H9 (cell line): ENCODE measurements at regions not wholly inside any gene's neighbourhood (a gene's known extent, or its start where the extent isn't known, plus 50 kb on each side); places are given as distances from the start of the nearest gene placed in this dataset.

Source experiments
- DNase-seq: peaks from one replicate; pipeline ENCODE4 v3.0.0-alpha.2; 2017
- H2AFZ ChIP-seq: one replicate; pipeline ENCODE4 v1.6.1; 2013; ENCODE audit warnings: mild to moderate bottlenecking, low read length, control low read depth, moderate library complexity
- H2AK5ac ChIP-seq: 2 replicates; pipeline ENCODE4 v1.6.1; 2013; ENCODE audit warnings: low read length, control low read depth, mixed read lengths; ENCODE audit not compliant: insufficient read length
- H2BK120ac ChIP-seq: one replicate; pipeline ENCODE4 v1.6.1; 2013; ENCODE audit warnings: low read depth, mild to moderate bottlenecking, low read length, control low read depth, inconsistent platforms; ENCODE audit not compliant: poor library complexity, severe bottlenecking
- H2BK12ac ChIP-seq: 2 replicates; pipeline ENCODE4 v1.6.1; 2013; ENCODE audit warnings: low read length, control low read depth, mixed read lengths, low read depth; ENCODE audit not compliant: insufficient read length
- H2BK15ac ChIP-seq: 2 replicates; pipeline ENCODE4 v1.6.1; 2013; ENCODE audit warnings: low read depth, low read length, control low read depth
- H2BK20ac ChIP-seq: one replicate; pipeline ENCODE4 v1.6.1; 2013; ENCODE audit warnings: low read depth, mild to moderate bottlenecking, low read length, control low read depth, inconsistent platforms; ENCODE audit not compliant: poor library complexity, severe bottlenecking
- H2BK5ac ChIP-seq: 2 replicates; pipeline ENCODE4 v1.6.1; 2013; ENCODE audit warnings: low read length, control low read depth, mixed read lengths; ENCODE audit not compliant: insufficient read length
- H3K14ac ChIP-seq: 2 replicates; pipeline ENCODE4 v1.6.1; 2013; ENCODE audit warnings: low read length, control low read depth; ENCODE audit not compliant: insufficient read depth
- H3K18ac ChIP-seq: 2 replicates; pipeline ENCODE4 v1.6.1; 2013; ENCODE audit warnings: low read depth, mild to moderate bottlenecking, mixed read lengths, low read length, control low read depth; ENCODE audit not compliant: insufficient read length
- H3K23ac ChIP-seq: 2 replicates; pipeline ENCODE4 v1.6.1; 2013; ENCODE audit warnings: low read length, control low read depth, mixed read lengths, low read depth; ENCODE audit not compliant: insufficient read length
- H3K23me2 ChIP-seq: 2 replicates; pipeline ENCODE4 v1.6.1; 2013; ENCODE audit warnings: low read depth, mild to moderate bottlenecking, mixed read lengths, low read length, control low read depth; ENCODE audit not compliant: insufficient read length, poor library complexity, severe bottlenecking
- H3K27ac ChIP-seq: 2 replicates; pipeline ENCODE4 v1.5.1; 2013; ENCODE audit warnings: low read length, control low read depth, mixed read lengths, low read depth; ENCODE audit not compliant: insufficient read length
- H3K27me3 ChIP-seq: 2 replicates; pipeline ENCODE4 v1.6.1; 2013; ENCODE audit warnings: low read length, control low read depth, inconsistent platforms; ENCODE audit not compliant: insufficient read depth
- H3K4ac ChIP-seq: 2 replicates; pipeline ENCODE4 v1.6.1; 2013; ENCODE audit warnings: low read depth, mild to moderate bottlenecking, control low read depth, inconsistent platforms, low read length, moderate library complexity
- H3K4me1 ChIP-seq: 2 replicates; pipeline ENCODE4 v1.6.1; 2013; ENCODE audit warnings: low read length, control low read depth, inconsistent platforms; ENCODE audit not compliant: insufficient read depth
- H3K4me2 ChIP-seq: 2 replicates; pipeline ENCODE4 v1.6.1; 2013; ENCODE audit warnings: low read length, control low read depth, mixed read lengths; ENCODE audit not compliant: insufficient read length, insufficient read depth
- H3K56ac ChIP-seq: 2 replicates; pipeline ENCODE4 v1.6.1; 2013; ENCODE audit warnings: low read depth, mild to moderate bottlenecking, mixed read lengths, low read length, control low read depth; ENCODE audit not compliant: insufficient read length
- H3K79me1 ChIP-seq: 2 replicates; pipeline ENCODE4 v1.6.1; 2013; ENCODE audit warnings: low read depth, mild to moderate bottlenecking, moderate library complexity, low read length, control low read depth, inconsistent platforms; ENCODE audit not compliant: insufficient read depth, poor library complexity, severe bottlenecking
- H3K79me2 ChIP-seq: 2 replicates; pipeline ENCODE4 v1.6.1; 2013; ENCODE audit warnings: low read length, control low read depth, inconsistent platforms; ENCODE audit not compliant: insufficient read depth
- H3K9ac ChIP-seq: 2 replicates; pipeline ENCODE4 v1.6.1; 2013; ENCODE audit warnings: low read length, control low read depth, mixed read lengths; ENCODE audit not compliant: insufficient read length; ENCODE audit errors: extremely low read depth
- H3K9me3 ChIP-seq: one replicate; pipeline ENCODE4 v1.6.1; 2013; ENCODE audit warnings: low read depth, low read length, inconsistent platforms; ENCODE audit not compliant: control insufficient read depth
- H3T11ph ChIP-seq: one replicate; pipeline ENCODE4 v1.6.1; 2013; ENCODE audit warnings: mild to moderate bottlenecking, low read length, control low read depth, inconsistent platforms
- H4K20me1 ChIP-seq: one replicate; pipeline ENCODE4 v1.6.1; 2013; ENCODE audit not compliant: control insufficient read depth, insufficient read length, insufficient read depth
- H4K5ac ChIP-seq: 2 replicates; pipeline ENCODE4 v1.6.1; 2013; ENCODE audit warnings: low read depth, mild to moderate bottlenecking, mixed read lengths, low read length, control low read depth; ENCODE audit not compliant: insufficient read length
- H4K8ac ChIP-seq: replicated peaks from 2 replicates; pipeline ENCODE4 v1.6.1; 2013; ENCODE audit warnings: low read length, control low read depth, mixed read lengths, low read depth; ENCODE audit not compliant: insufficient read length
- H4K91ac ChIP-seq: 2 replicates; pipeline ENCODE4 v1.6.1; 2013; ENCODE audit warnings: low read depth, mild to moderate bottlenecking, moderate library complexity, mixed read lengths, low read length, control low read depth; ENCODE audit not compliant: insufficient read length
- H3K27ac Mint-ChIP-seq, 3 experiments: 2 replicates in 2 of 3; 3 replicates in 1 of 3; pipeline ENCODE4 v1.8.0; 2020 to 2021; ENCODE audit warnings: mixed read lengths in 3 of 3, mild to moderate bottlenecking in 1 of 3, moderate library complexity in 1 of 3
- H3K27me3 Mint-ChIP-seq: 2 replicates; pipeline ENCODE4 v1.8.0; 2021; ENCODE audit warnings: low read depth, mild to moderate bottlenecking, moderate library complexity, mixed read lengths
- H3K36me3 Mint-ChIP-seq, 3 experiments: 2 replicates in 2 of 3; 3 replicates in 1 of 3; pipeline ENCODE4 v1.8.0; 2020 to 2021; ENCODE audit warnings: low read depth in 3 of 3, mixed read lengths in 3 of 3; ENCODE audit not compliant: insufficient read depth in 1 of 3
- H3K4me1 Mint-ChIP-seq, 2 experiments: 2 replicates each; pipeline ENCODE4 v1.8.0; 2020; ENCODE audit warnings: mixed read lengths in 2 of 2
- H3K4me3 Mint-ChIP-seq, 2 experiments: 2 replicates in 1 of 2; 3 replicates in 1 of 2; pipeline ENCODE4 v1.8.0; 2020 to 2021; ENCODE audit warnings: mild to moderate bottlenecking in 2 of 2, mixed read lengths in 2 of 2, moderate library complexity in 1 of 2
- H3K9me3 Mint-ChIP-seq, 2 experiments: 2 replicates in 1 of 2; 3 replicates in 1 of 2; pipeline ENCODE4 v1.8.0; 2020; ENCODE audit warnings: mild to moderate bottlenecking in 2 of 2, mixed read lengths in 2 of 2, moderate library complexity in 1 of 2
- WGBS: extraction: QIAGEN DNeasy Blood & Tissue Kit; methylation state at CpG from one replicate; pipeline ENCODE4 v1.1.7; 2013; ENCODE audit warnings: missing lambda C conversion rate, low lambda C conversion rate, mixed read lengths; ENCODE audit not compliant: insufficient read length; ENCODE audit errors: extremely low coverage; 5-methylcytosine and 5-hydroxymethylcytosine counted together
- TF ChIP-seq, protein P1 (sequence below): fragments of 200-600 bp; sonication (generic); conservative IDR thresholded peaks from 3 replicates; pipeline ENCODE4 v1.8.0; 2021; ENCODE audit warnings: antibody characterized with exemption, mild to moderate bottlenecking

GRCh38 chr1:36597514-36597913, 114.8 kb upstream of the CSF3R start:
- H3K79me1 ChIP-seq = no peaks in the 10 kb centered on the region
- no peak overlapping the region for H2BK20ac ChIP-seq
- H3K18ac ChIP-seq = no peak overlapping the region
- no peak overlapping the region for H2AK5ac ChIP-seq
- TF ChIP-seq, protein P1, sequence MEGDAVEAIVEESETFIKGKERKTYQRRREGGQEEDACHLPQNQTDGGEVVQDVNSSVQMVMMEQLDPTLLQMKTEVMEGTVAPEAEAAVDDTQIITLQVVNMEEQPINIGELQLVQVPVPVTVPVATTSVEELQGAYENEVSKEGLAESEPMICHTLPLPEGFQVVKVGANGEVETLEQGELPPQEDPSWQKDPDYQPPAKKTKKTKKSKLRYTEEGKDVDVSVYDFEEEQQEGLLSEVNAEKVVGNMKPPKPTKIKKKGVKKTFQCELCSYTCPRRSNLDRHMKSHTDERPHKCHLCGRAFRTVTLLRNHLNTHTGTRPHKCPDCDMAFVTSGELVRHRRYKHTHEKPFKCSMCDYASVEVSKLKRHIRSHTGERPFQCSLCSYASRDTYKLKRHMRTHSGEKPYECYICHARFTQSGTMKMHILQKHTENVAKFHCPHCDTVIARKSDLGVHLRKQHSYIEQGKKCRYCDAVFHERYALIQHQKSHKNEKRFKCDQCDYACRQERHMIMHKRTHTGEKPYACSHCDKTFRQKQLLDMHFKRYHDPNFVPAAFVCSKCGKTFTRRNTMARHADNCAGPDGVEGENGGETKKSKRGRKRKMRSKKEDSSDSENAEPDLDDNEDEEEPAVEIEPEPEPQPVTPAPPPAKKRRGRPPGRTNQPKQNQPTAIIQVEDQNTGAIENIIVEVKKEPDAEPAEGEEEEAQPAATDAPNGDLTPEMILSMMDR = no peak
- no peaks in the 10 kb centered on the region for H3K9me3 Mint-ChIP-seq
- H3K23me2 ChIP-seq = no peaks in the 10 kb centered on the region
- no peak overlapping the region for H3K56ac ChIP-seq
- no peaks in the 10 kb centered on the region for H3K9me3 ChIP-seq
- no peak overlapping the region for H3K4me2 ChIP-seq
- no peak overlapping the region for H3K27ac ChIP-seq
- H4K91ac ChIP-seq = no peak overlapping the region
- no peak overlapping the region for H3T11ph ChIP-seq
- H3K4ac ChIP-seq = no peak overlapping the region
- H2BK5ac ChIP-seq = no peak overlapping the region
- H3K4me3 Mint-ChIP-seq = no peak overlapping the region
- H3K79me2 ChIP-seq = no peaks in the 10 kb centered on the region
- no peak overlapping the region for H3K9ac ChIP-seq
- H3K23ac ChIP-seq = no peak overlapping the region
- no peak overlapping the region for H2BK12ac ChIP-seq
- H3K27ac Mint-ChIP-seq = no peak overlapping the region
- H4K5ac ChIP-seq = no peak overlapping the region
- no peak overlapping the region for H2AFZ ChIP-seq
- no peaks in the 10 kb centered on the region for H3K27me3 ChIP-seq
- H3K4me1 Mint-ChIP-seq = peaks cover 0 to 9% of the 10 kb centered on the region in 2 experiments; a peak in 1 of 4 replicates
- no peaks in the 10 kb centered on the region for H4K20me1 ChIP-seq
- no peaks in the 10 kb centered on the region for H3K4me1 ChIP-seq
- H3K27me3 Mint-ChIP-seq = peaks cover 13% of the 10 kb centered on the region
- no peak overlapping the region for H2BK120ac ChIP-seq
- no peak overlapping the region for H3K14ac ChIP-seq
- H4K8ac ChIP-seq = no peak overlapping the region
- WGBS = no CpG with 5 or more reads among the region's 5 CpGs
- no peak for DNase-seq
- no peak overlapping the region for H2BK15ac ChIP-seq
- H3K36me3 Mint-ChIP-seq = no peaks in the 10 kb centered on the region
